ENCODE measurements at regions not wholly inside any gene's neighbourhood (a gene's known extent, or its start where the extent isn't known, plus 50 kb on each side); places are given as distances from the start of the nearest gene placed in this dataset.

DNA sequence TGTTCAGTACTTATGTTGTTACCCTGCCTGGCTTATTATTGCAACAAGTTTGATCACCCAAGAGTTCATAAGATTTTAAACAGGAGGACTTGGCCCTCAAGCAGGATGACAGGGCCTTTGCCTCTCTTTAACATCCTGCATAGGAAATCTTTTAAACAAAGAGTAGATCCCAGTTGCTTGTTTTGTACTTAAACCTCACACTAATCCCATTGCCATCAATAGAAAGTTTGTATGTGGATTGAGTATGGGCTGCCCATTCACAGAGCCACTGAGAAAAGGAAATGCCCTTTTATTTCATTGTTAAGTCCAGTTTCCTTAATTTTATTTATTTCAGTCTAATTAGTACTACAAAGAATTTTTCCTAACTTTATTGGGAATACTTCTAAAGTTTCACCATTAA lies 52.2 kb upstream of the FGF10 start:
- Histone ChIP-seq H3K4me2 (ENCODE audit: low read length) (no peak overlapping the region), H3K9me3 (ENCODE audit: low read length) (no peaks in the 10 kb centered on the region), H3F3A (ENCODE audit: low read length, unreplicated experiment) (no peaks in the 10 kb centered on the region), H3K4me1 (ENCODE audit: insufficient read depth, low read length) (no peaks in the 10 kb centered on the region), H3K27me3 (ENCODE audit: low read length) (peaks cover 11% of the 10 kb centered on the region; the same call in 1 of the 2 replicates), H3K4me3 (ENCODE audit: low read length) (no peak overlapping the region), H4K20me1 (ENCODE audit: low read length) (no peaks in the 10 kb centered on the region), H3K36me3 (ENCODE audit: low read depth, low read length) (no peaks in the 10 kb centered on the region), H3K79me2 (ENCODE audit: low read length) (no peaks in the 10 kb centered on the region), H3K9ac (ENCODE audit: low read length) (no peak overlapping the region), H3K27ac (ENCODE audit: low read length) (no peak overlapping the region), H2AFZ (ENCODE audit: low read length) (no peak overlapping the region), H3K9me2 (replicated peaks; ENCODE audit: low read length) (no peaks in the 10 kb centered on the region)
- TF ChIP-seq, protein P1, sequence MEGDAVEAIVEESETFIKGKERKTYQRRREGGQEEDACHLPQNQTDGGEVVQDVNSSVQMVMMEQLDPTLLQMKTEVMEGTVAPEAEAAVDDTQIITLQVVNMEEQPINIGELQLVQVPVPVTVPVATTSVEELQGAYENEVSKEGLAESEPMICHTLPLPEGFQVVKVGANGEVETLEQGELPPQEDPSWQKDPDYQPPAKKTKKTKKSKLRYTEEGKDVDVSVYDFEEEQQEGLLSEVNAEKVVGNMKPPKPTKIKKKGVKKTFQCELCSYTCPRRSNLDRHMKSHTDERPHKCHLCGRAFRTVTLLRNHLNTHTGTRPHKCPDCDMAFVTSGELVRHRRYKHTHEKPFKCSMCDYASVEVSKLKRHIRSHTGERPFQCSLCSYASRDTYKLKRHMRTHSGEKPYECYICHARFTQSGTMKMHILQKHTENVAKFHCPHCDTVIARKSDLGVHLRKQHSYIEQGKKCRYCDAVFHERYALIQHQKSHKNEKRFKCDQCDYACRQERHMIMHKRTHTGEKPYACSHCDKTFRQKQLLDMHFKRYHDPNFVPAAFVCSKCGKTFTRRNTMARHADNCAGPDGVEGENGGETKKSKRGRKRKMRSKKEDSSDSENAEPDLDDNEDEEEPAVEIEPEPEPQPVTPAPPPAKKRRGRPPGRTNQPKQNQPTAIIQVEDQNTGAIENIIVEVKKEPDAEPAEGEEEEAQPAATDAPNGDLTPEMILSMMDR (conservative IDR thresholded peaks at IDR 0.05; ENCODE audit: low read depth, low read length) = no peak
- TF ChIP-seq EZH2phosphoT487 (IDR thresholded peaks at IDR 0.05; ENCODE audit: borderline replicate concordance, low read length) (no peak), EZH2 (IDR thresholded peaks at IDR 0.05; ENCODE audit: low read length, unreplicated experiment) (no peak)
- intact Hi-C loops (cut with micrococcal nuclease) = no loop called here
- DNase-seq (no peak), ATAC-seq (no peak)
- POLR2A ChIA-PET (ENCODE audit: unreplicated experiment) = no interaction called here
- CTCF ChIA-PET = no interaction called here
- no TSS peak for BruUV-seq (replicated peaks)

DNA sequence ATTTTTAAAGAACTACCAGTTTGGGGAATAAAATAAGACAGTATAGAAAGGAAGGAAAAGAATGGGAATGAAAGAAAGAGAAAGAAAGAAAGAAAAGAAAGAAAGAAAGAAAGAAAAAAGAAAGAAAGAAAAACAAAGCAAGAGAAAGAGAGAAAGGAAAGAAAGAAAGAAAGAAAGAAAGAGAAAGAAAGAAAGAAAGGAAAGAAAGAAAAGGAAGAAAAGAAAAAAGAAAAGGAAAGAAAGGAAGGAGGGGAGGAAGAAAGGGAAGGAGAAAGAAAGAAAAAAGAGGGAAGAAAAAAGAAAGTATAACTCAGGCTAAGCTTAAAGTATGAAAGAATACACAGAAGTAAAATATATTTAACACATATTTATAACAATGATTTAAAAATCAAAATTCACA lies 51.0 kb upstream of the FGF10 start:
- no peaks in the 10 kb centered on the region for H3K9me2 ChIP-seq (replicated peaks; ENCODE audit: low read length)
- ChIA-PET CTCF (no interaction called here), POLR2A (ENCODE audit: unreplicated experiment) (no interaction called here)
- peaks cover 11% of the 10 kb centered on the region; the same call in 1 of the 2 replicates for H3K27me3 ChIP-seq (ENCODE audit: low read length)
- no peaks in the 10 kb centered on the region for H3K9me3 ChIP-seq (ENCODE audit: low read length)
- no peak overlapping the region for H3K4me2 ChIP-seq (ENCODE audit: low read length)
- no peak overlapping the region for H3K9ac ChIP-seq (ENCODE audit: low read length)
- no peaks in the 10 kb centered on the region for H3K36me3 ChIP-seq (ENCODE audit: low read depth, low read length)
- no peak for TF ChIP-seq EZH2 (IDR thresholded peaks at IDR 0.05; ENCODE audit: low read length, unreplicated experiment)
- TF ChIP-seq, protein P1 (conservative IDR thresholded peaks at IDR 0.05; ENCODE audit: low read depth, low read length) = no peak
- ATAC-seq (no peak), DNase-seq (no peak)
- H4K20me1 ChIP-seq (ENCODE audit: low read length) = no peaks in the 10 kb centered on the region
- no peak overlapping the region for H3K4me3 ChIP-seq (ENCODE audit: low read length)
- BruUV-seq (replicated peaks) = no TSS peak
- H3K4me1 ChIP-seq (ENCODE audit: insufficient read depth, low read length) = no peaks in the 10 kb centered on the region
- H3F3A ChIP-seq (ENCODE audit: low read length, unreplicated experiment) = no peaks in the 10 kb centered on the region
- H3K27ac ChIP-seq (ENCODE audit: low read length) = no peak overlapping the region
- intact Hi-C loops (cut with micrococcal nuclease) = no loop called here
- H2AFZ ChIP-seq (ENCODE audit: low read length) = no peak overlapping the region
- no peaks in the 10 kb centered on the region for H3K79me2 ChIP-seq (ENCODE audit: low read length)
